Left ventricle myocardium inferior (tissue), 1 donor: ENCODE measurements at regions not wholly inside any gene's neighbourhood (a gene's known extent, or its start where the extent isn't known, plus 50 kb on each side); places are given as distances from the start of the nearest gene placed in this dataset.

ENCODE experiments used
- DNase-seq: peaks from one replicate; pipeline ENCODE4 v3.0.0-alpha.2; 2020
- H3K27ac ChIP-seq: fragments of 200-600 bp; replicated peaks from 2 replicates; pipeline ENCODE4 v1.8.0; 2021
- H3K27me3 ChIP-seq: fragments of 200-600 bp; 2 replicates; pipeline ENCODE4 v1.8.0; 2021; ENCODE audit warnings: low read depth
- H3K36me3 ChIP-seq: fragments of 200-600 bp; 2 replicates; pipeline ENCODE4 v1.8.0; 2021
- H3K4me1 ChIP-seq: fragments of 200-600 bp; 2 replicates; pipeline ENCODE4 v1.8.0; 2021
- H3K4me3 ChIP-seq: fragments of 200-600 bp; 2 replicates; pipeline ENCODE4 v1.8.0; 2021; ENCODE audit warnings: mild to moderate bottlenecking, moderate library complexity
- H3K9me3 ChIP-seq: fragments of 200-600 bp; replicated peaks from 2 replicates; pipeline ENCODE4 v1.8.0; 2021
- CTCF ChIP-seq: fragments of 200-600 bp; IDR thresholded peaks from 2 replicates; pipeline ENCODE4 v1.8.0; 2021; ENCODE audit warnings: antibody characterized with exemption, mild to moderate bottlenecking, borderline replicate concordance
- intact Hi-C: fragments of 100-400 bp; cut with micrococcal nuclease; formaldehyde crosslinking; loops from one replicate; pipeline ENCODE4 v1.11.0; 2022
- donor health status: DM: no; HTN: yes; CAD: no; lungs with severe emphysema.

DNA sequence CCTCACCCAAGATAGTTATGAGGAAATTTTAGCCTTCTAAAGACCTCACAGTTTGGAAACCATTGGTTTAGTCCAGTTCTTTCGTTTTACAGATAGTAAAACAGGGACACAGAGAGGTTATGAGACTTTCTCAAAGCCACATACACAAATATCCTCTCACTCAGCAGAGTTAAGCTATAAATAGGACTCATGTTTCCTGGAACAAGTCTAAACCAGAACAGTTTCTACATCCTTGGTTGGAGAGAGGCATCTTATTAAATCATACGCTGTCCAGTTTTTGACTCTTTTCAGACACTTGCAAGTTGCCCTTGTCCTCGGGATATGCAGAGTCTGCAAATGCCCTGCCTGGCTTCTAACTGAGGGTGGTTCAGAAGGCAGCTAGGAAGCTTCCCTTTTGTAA is 462.1 kb upstream of the DEPDC1 start:
- H3K27me3 ChIP-seq: no peaks in the 10 kb centered on the region
- no peak for DNase-seq
- no peak overlapping the region for H3K4me3 ChIP-seq
- H3K9me3 ChIP-seq: no peaks in the 10 kb centered on the region
- no peak for TF ChIP-seq CTCF
- no peaks in the 10 kb centered on the region for H3K36me3 ChIP-seq
- no peak overlapping the region for H3K27ac ChIP-seq
- H3K4me1 ChIP-seq: peaks cover 6% of the 10 kb centered on the region
- intact Hi-C loops: no loop called here

GRCh38 chr1:68959461-68960030 is 462.7 kb upstream of the DEPDC1 start:
- H3K9me3 ChIP-seq: no peaks in the 10 kb centered on the region

DNA sequence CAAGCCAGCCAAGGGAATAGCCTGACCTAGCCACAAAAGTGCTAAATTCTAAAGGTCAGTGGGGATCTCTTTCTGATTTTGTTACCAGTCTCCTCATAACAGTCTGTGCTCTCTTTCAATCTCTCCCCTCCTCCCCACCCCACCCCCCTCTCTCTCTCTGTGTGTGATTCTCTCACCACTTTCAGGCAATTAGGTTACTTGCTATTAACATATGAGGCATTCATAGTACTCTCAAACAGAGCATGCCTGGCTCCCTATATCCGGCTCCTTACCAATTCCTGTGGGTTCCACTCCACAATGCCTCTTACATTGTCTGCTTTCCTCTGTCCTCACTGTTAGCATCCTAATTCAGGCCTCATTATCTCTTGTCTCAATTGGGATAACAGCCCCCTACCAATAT is 464.3 kb upstream of the DEPDC1 start:
- Histone ChIP-seq H3K36me3 (no peaks in the 10 kb centered on the region), H3K27ac (no peak overlapping the region), H3K4me3 (no peak overlapping the region), H3K27me3 (no peaks in the 10 kb centered on the region), H3K9me3 (no peaks in the 10 kb centered on the region), H3K4me1 (peaks cover 6% of the 10 kb centered on the region)
- DNase-seq: no peak
- TF ChIP-seq CTCF: no peak
- intact Hi-C loops: no loop called here

More at GRCh38 chr1:68959461-68960030, 462.7 kb upstream of the DEPDC1 start:
- Histone ChIP-seq H3K36me3 (no peaks in the 10 kb centered on the region), H3K4me1 (peaks cover 6% of the 10 kb centered on the region), H3K27ac (no peak overlapping the region), H3K4me3 (no peak overlapping the region), H3K27me3 (no peaks in the 10 kb centered on the region)
- intact Hi-C loops: no loop called here
- no peak for DNase-seq
- TF ChIP-seq CTCF: no peak

- H3K36me3 ChIP-seq: no peaks in the 10 kb centered on the region
- peaks cover 6% of the 10 kb centered on the region for H3K4me1 ChIP-seq
- no peak overlapping the region for H3K4me3 ChIP-seq
- no peaks in the 10 kb centered on the region for H3K9me3 ChIP-seq
- H3K27ac ChIP-seq: no peak overlapping the region
- DNase-seq: no peak
- intact Hi-C loops: no loop called here
- TF ChIP-seq CTCF: no peak
- no peaks in the 10 kb centered on the region for H3K27me3 ChIP-seq
Observed at GRCh38 chr1:68963353-68963752, 466.5 kb upstream of the DEPDC1 start.

DNA sequence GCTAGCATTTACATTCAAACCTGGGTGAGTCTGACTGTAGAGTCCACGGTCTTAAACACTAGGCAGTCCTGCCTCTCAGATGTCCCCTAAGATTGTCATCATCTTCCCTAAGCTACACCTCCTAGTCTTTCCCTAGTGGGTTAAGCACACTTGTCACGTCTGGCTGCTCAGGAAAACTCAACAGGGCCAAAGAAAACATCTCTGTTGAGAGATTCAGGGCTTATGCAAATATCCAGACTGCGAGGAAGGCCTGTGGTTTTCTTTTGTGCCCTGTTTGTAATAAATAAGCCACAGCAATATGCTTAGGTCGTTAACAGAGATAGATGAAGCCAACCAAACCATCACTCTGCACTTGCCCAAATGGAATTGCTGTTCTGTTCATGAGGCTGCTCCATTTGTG is 472.6 kb upstream of the DEPDC1 start:
- Histone ChIP-seq H3K27me3 (no peaks in the 10 kb centered on the region), H3K36me3 (no peaks in the 10 kb centered on the region), H3K27ac (no peak overlapping the region), H3K4me3 (no peak overlapping the region), H3K4me1 (no peaks in the 10 kb centered on the region), H3K9me3 (no peaks in the 10 kb centered on the region)
- TF ChIP-seq CTCF: no peak
- DNase-seq: no peak
- intact Hi-C loops: no loop called here
